Fibroblast of lung (primary cell): ENCODE measurements at regions not wholly inside any gene's neighbourhood (a gene's known extent, or its start where the extent isn't known, plus 50 kb on each side); places are given as distances from the start of the nearest gene placed in this dataset.

Experiments used
- CTCF ChIP-seq, 2 donors: IDR thresholded peaks in 1 of 2; conservative IDR thresholded peaks in 1 of 2; 1 replicate in 1 of 2; 2 replicates in 1 of 2; pipeline ENCODE4 v1.5.1; 2011 to 2012; ENCODE audit warnings: low read length in 2 of 2, control low read depth in 1 of 2, inconsistent platforms in 1 of 2, low read depth in 1 of 2, mild to moderate bottlenecking in 1 of 2
- EZH2 ChIP-seq: IDR thresholded peaks from 2 replicates; pipeline ENCODE4 v1.5.1; 2012; ENCODE audit warnings: low read length, control low read depth, mild to moderate bottlenecking; ENCODE audit errors: missing control alignments

- no peak for TF ChIP-seq CTCF (conservative IDR thresholded peaks at IDR 0.05 in 1 of 2, IDR thresholded peaks at IDR 0.05 in 1 of 2; ENCODE audit: low read depth in 1 of 2, low read length in 2 of 2)
- TF ChIP-seq EZH2, result no peak
These were observed 67.0 kb upstream of the HAPLN1 start for GRCh38 chr5:83787631-83788030.
